ENCODE measurements at regions not wholly inside any gene's neighbourhood (a gene's known extent, or its start where the extent isn't known, plus 50 kb on each side); places are given as distances from the start of the nearest gene placed in this dataset.

DNA sequence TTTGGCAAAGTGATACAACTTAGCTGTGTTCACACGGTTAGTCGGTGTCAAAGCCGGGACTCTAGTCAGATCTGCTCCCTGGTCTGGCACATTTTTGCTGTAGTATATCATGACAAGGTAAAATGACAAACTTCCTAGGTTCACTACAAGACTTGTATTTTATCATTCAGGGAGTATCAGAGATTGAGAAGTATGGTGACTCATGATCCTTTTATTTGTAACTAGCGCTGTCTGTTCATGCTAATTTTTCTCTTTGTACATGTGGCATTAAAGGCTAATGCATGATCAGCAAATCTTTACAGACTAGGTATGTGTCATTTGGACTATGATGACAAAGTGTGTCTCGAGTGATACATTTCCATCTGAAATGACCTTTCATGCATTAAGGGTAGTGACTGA is 326.7 kb downstream of the SIPA1L2 start:
- DNase-seq, result no peak

DNA sequence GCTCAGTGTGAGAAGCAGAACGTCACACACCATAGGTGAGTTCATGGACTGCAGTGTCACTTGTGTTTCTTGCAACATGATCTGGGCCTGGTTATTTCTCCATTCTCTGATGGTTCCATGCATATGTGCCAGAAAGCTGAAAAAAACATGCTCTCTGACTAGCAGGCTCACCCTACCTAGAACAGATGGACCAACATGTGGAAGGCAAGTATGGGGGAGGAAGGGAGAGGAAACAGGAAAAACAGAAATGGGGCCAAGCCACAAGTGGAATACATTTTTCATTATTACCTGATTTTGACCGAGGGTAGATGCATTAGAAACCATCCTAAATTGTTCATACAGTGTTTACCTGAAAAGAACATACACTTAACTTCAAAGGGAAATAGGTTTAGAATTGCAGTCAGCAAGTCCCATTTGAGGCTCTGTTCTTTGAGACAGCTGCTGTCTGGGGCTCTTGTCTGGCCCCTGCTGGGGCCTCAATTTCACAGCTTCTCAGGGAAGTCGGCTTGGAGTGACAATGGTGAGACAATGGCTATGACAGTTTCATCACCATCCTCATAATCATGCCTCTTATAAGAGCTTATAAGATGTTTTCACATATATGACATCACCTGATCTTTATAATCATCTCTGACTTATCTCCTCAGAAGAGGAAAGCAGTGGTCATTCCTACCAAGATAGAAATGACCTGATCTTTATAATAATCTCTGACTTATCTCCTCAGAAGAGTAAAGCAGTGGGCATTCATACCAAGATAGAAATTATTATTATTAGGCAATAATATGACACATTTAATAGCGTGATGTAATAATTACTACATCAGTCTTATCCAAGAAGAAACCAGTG is 327.3 kb downstream of the SIPA1L2 start:
- peak; percentile 98 for DNase-seq

DNA sequence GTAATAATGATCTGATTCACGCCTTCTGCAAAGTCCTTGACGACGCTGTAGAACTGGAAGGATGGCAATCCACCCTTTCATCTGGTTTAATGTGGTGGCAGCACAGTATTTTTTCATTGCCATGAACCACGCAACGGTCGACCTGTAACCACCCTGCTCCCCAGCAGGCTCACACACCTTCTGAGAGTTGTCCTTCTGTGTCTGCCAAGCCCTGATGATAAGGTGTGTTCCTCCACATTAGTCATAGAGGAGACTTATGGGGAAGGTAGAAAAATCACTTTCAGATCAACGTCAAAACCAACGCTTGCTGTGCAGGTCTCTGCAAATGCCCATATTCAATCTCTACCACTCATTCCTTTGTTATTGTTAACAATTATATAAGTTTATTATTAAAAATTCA is 328.7 kb downstream of the SIPA1L2 start:
- no peak for DNase-seq

DNA sequence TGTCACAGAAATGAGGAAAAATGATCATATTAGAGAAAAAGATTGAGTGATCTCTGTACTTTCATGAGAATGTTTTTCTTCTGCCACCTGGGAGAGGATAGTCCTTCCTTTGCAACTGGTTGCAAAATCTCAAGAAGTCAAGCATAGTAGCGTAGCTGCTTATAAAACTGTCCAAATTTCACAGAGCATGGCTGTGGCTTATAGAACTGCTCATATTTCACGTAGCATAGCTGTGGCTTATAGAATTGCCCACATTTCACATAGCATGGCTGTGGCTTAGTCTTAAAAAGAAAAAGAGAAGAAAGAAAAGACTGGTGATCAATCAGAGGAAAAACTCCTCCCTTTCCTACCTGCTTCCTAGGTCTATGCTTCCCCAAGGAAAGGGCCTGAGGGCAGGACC is 329.5 kb downstream of the SIPA1L2 start:
- DNase-seq, result no peak

DNA sequence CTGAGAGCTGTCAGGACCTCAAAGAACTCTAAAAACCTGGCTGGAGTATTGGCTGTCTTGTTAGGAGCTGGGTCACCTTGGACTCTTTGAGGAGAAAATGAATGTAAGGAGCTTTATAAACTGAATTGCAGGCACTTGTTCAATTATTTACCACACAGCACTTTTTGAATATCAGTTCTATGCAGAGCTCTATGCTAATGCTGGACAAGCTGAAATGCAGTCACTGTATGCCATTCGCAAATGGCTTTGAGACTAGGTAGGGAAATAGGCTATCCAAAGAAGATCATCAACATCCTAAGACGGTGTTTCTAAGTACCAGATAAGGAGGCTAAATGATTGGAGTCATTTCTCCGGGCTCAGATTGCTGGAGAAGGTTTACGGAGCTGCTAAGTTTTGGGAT is 333.5 kb downstream of the SIPA1L2 start:
- no peak for DNase-seq

DNA sequence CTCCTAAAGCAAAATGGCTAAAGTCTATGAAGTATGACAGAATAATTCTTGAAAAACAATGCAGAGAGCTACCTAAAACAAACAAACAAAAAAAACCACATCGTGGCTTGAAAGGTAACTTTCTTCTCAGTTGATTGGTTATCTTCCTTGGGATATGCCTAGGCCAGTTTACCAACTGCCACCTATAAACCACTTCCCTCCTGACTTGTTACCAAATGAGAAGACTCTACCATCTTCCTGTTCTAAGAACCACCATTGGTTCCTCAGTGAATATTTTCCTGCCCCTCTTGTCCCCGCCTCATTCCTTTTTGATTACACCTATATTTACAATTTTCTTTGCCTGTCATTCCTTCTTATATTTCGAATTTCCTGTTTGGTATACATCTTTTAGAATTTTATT is 336.6 kb downstream of the SIPA1L2 start:
- no peak for DNase-seq

DNA sequence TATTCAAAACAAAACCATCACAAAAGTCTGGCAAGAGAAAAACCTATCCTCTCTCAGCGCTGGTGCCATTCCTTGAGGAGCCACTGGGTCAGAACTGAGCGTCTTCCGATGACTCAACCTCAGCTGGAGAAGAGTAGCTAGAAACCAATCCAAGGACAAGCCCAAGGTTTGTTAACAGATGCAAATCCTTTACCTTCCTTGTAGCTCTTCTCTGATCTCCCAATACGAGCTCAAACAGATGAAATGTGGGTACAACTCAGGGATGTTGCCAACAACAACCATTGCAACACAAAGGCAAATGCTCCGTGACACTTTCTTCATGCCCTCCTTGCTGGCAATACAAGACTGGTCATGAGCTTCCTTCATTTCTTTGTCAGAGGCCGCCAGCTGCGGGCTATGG is 337.1 kb downstream of the SIPA1L2 start:
- DNase-seq, result peak; percentile 100

DNA sequence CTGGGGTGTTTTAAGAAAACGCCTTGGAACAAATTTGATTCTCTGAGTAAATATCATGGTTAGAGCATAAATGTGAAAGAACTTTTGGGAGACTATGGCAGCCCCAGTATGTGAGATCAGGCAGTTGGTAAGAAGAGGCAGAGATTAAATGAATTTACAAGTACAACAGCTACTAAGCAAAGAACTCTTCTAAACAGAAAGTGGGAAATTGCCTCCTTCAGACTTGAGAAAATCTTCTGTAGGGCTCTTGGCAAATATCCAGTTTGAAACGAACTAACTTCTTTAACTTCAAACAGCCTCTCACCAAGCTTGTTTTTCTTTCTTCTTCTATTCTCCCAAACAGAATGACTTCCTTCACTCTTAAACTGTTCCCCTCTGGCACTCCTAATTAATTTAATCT is 337.7 kb downstream of the SIPA1L2 start:
- no peak for DNase-seq

DNA sequence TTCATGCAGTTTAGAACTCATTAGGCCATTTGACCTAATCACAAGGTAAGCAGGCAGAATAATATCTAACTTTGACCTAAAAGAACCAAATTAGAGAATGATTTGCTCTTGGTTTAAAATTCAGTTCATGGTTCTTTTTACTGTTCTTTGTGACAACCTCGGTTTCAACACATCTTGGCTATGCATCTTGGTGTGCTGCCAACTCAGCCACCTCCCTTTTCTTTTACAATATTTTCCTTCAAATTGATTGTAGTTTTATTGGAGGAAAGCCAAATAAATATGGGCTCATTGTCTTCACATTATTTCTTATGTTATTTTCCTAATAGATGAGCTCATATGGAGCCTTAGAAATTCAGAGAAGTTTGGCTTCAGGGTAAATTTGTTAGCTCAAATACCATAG is 338.3 kb downstream of the SIPA1L2 start:
- DNase-seq, result no peak

DNA sequence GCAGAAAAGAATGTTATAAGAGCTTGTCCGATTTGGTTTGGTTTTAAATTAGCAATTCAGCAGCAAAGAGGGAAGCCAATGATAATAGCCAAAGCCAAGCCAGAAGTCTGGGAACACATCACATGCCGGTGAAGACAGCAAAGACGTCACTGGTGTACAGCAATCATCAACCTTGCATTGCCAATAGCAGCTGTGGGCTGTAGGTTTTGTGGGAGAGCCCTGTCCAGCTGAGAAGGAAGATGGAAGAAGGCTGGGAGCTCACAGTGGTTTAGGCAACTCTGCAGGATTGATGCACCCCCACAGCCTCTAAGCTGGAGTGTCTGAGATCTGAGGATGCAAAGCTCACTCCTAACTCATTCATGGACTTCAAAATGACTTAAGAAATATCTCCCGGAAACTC is 338.7 kb downstream of the SIPA1L2 start:
- DNase-seq, result no peak

DNA sequence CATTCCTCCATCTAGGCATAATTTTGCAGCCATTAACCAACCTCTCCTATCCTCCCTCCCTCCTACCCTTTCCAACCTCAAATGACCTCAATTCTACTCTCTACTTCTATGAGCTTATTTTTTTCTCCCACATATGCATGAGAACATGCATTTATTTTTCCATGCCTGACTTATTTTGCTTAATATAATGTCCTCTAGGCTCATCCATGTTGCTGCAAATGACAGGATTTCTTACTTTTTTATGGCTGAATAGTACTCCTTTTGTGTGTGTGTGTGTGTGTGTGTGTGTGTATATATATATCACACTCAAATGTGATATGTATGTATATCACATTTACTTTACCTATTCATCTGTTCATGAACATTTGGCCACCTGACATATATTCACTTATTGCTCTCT is 339.4 kb downstream of the SIPA1L2 start:
- DNase-seq, result no peak

DNA sequence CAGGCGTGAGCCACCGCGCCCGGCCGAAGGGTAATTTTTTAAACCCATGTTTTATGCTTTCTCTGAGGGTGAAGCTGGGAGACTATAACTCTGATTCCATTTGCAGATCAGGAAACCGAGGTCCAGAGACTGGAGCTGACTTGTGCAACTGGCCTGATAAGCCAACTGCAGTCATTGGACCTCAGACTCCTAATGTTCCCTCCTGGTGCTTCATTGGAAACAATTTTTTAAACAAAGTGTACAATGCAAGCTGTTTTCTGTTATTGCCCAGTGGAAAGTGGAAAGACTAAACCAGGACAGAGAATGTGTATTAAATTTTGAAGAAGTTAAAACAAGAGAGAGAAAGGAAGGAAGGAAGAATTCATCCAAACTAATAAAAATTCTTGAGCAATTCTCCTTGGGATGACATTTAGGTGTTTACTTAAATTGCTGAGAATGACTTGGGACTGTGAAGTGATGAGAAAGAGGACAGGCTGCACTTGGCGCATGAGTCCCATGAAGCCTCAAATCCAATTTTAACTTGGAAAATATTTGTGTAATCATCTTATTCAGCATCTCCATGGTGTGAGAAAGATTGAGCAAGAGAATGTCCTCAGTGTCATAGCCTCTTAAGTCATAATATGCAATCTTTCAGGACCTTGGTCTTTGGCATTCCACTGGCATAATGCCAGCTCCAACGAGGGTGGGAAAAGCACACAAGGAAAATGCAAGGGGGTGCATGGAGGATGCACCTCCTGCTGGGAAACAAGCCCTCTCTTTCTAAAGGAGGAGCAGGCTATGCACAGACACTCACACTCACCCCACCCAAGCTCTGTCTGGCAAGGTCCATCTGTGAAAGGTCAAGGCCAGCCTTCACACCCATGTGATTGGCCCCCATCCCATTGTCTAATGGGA is 342.0 kb downstream of the SIPA1L2 start:
- DNase-seq, result no peak

DNA sequence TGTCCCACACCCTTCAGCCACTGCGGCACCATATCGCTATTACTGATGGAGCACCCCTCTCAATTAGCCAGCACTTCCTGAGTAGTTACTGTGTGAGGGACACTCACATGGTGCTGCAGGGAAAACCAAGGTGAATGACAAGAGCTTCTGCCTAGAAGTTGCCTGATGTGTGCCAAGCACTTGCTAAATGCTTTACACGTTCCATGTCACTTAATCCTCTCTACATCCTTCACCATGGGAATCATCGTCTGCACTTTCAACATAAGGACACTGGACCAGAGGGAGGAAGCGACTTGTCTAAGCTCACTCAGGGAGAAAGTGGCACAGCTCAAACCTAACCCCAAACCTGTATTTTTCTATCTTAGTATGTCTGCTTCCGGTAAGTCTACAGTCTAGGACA is 344.8 kb downstream of the SIPA1L2 start:
- DNase-seq, result no peak

DNA sequence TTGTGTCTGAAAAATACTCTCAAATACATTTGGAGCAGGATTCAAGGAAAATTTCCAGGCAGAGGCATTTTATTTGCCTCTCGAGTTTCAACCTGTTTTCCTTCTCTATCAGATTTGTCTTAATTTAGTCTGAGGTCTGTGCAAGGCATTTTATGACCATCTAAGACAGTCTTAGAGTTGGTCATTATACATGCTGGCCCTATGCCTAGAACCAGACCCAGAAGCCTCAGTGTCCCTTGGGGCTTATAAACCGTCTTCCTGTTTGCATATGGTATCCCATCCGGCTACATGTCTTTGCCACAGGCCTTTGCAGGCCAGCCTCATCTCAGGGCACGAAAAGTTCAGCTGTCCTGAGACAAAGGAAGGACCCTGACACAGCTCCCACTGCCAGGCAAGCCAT is 346.1 kb downstream of the SIPA1L2 start:
- no peak for DNase-seq

DNA sequence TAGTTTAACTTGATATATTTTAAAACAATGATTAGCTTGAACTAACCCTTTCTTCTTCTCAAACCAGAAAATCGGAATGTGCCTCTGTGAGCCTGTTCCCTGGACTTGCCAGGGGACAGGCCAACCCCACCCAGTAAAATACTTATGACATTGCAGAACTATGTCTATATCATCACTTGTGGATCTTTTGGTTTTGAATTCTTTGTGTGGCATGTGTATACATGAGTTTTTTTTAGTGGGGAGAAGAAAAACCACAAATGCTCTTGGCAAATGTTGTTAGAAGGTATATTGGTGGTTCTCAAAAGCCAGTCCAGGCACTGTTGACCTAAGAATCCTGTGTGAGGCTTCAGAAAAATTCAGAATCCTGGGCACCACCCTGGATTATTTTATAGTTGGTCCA is 347.4 kb downstream of the SIPA1L2 start:
- DNase-seq, result no peak

DNA sequence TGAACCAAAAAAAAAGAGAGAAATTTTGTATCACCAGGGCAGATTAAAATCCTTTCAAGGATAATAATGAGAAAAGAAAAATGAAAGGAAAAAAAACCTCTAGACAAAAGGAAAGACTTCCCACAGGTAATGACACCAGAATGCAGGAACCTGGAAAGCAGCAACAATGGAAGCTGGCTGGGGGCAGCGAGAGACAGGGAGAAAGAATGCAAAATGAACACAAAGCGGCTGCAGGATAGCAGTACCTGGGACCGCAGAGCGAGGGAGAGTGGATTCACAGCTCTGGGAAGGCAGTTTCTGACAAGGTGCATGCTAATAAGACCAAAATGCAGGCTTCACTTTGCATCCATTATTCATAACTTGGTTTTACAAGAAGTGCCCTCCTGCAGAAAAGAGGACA is 349.0 kb downstream of the SIPA1L2 start:
- no peak for DNase-seq

DNA sequence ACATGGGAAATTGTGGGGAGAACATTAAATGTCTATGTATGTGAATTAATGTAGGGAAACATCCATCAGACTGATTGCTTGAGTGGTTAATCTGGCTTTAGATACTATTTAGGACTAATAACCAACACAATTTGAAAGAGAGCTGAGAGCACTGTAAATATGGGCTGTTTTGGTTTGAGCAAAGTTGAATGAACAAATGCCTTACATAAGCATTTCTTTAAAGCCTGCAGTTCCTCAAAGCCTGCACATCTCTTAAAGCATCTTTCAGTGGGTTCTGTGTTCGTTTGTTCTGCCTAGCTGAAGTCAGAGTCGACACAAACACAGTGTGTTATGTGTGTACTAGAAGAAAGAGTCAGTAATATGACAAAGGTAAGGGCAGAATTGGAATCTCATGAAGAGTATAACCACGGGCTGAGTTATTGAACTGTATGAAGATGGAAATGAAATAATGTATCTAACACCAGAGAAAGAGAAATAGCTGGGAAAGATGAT is 350.0 kb downstream of the SIPA1L2 start:
- no peak for DNase-seq

DNA sequence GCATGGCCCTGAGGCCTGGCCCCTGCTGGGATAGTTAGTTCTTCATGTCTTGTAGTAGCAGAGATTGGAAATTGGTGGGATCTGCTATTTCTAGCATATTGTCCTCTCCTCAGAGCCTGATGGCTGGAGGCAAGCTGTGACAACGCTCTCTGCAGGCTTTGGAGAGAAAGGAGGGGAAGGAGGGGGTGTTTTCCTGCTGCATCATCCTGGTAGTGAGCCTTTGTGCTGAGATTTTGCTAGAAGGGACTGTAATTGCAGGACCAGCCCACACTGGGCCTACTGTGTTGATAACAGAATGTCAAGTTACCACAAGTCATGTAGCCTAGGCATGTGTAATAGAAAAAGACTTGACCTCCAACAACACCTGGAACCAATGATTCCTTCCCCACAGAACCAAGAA is 351.0 kb downstream of the SIPA1L2 start:
- DNase-seq, result no peak

DNA sequence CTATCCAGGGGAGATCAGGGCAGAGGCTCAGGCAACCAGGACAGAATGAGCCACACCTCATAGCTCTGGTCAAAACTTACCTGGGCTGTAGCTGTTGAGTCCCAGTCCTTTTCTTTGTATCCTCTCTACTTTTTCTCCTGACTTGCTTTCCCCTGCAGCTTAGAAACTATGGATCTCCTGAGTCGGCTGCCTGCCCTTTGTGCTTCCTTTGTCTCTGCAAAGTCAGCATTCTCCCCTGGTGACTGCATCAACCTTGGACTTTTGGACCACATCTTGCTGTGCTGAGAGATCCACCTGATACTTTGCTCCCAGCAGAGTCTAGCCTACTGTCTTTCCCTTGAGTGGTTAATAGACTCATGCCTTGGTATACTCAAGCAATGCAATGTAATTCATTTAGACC is 353.3 kb downstream of the SIPA1L2 start:
- no peak for DNase-seq

DNA sequence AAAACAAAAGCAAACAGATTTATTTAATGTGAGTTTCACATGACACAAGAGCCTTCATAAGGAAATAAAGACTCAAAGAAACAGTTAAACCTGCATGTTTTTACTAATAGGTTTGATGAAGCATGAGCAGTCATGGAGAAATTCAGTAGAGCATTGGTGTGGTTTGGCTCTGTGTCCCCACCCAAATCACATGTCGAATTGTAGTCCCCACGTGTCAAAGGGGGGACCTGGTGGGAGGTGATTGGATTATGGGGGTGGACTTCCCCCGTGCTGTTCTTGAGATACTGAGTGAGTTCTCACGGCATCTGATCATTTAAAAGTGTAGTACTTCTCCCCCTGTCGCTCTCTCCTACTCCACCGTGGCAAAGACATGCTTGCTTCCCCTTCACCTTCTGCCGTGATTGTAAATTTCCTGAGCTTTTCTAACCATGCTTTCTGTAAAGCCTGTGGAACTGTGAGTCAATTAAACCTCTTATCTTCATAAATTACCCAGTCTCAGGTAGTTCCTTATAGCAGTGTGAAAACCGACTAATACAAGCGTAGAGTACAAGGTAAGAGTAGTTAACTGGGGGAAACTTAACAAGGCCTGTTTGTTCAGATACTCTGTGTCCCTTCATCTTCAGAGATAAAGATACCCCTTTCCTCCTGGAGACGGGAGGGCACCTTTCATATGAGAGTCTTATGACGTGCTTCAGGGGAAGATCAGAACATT is 354.8 kb downstream of the SIPA1L2 start:
- no peak for DNase-seq

DNA sequence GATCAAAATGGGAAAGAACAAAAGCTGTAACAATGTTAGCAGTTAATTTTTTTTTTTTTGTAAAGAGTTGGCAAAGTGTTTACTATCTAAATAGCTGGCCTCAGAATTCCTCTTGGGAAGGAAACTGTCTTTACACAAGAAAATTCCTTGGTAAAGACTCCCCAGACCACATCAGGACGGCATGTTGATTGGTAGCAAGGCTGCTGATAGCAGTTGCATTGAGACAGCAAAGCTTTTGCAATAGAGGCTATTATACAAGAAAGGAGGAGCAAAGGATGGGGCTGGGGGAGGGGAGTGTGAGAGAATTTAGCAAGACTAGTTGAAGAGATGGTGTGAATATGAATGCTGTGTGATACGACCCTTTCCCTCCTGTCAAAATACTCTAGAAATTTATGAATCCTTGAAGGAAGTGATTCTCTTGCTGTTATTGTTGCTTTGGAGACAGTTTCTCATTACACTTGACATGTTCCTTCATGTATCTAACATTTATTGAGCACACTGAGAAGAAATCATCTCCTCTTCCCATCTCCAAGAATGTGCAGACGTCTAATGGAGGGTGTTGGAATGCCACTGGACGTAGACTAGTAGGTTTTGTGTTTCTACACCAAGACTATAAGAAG is 355.6 kb downstream of the SIPA1L2 start:
- DNase-seq, result no peak

DNA sequence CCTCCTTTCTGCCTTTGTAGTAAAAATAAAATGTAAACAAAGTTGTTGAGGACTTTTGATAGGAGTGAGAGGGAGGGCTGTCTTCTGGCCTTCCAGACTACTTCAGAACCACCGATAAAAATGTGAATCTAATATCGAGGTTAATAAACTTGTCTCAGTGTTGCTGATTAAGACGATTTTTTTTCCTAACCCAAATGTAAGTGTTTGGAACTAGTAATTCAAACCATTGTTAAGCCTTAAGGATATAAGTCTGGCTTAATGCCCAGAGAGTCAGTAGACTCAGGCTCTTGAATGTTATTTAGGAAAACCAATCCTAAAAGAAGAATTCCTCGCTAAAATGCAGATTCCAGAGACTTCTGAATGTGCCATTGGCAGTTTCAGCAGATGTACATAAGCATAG is 356.9 kb downstream of the SIPA1L2 start:
- DNase-seq, result no peak

DNA sequence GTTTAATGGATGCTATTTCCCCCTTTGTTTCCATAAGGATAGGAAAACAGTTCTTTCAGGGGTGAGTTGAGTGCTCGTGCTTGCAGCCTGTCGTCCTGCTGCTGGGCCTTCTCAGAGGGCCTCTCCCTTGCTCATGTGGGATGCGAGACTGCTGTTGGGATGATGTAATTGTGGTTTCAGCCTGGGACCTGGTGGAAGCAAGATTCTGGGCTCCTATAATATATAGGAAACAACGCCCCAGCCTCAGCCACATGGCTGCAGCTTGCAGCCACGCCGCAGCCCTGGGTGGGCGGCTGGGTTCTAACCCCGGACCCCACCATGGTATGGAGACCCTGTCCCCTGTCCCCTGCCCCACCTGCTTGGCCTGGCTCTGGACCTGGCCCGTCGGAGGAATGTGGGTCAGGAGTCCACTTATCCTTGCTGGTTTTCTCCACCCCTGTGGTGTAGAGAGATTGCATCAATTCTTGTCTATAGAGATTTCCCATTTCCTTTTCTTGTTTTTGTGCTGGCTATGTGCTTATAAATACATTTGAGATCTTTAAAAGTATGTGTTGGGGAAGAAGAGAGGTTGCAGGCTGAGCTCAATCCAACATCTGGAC is 357.8 kb downstream of the SIPA1L2 start:
- no peak for DNase-seq

All from NCI-H1694 treated with DMSO at 0.1 percent for 48 hours (cell line).